ENCODE measurements at regions not wholly inside any gene's neighbourhood (a gene's known extent, or its start where the extent isn't known, plus 50 kb on each side); places are given as distances from the start of the nearest gene placed in this dataset.

DNA sequence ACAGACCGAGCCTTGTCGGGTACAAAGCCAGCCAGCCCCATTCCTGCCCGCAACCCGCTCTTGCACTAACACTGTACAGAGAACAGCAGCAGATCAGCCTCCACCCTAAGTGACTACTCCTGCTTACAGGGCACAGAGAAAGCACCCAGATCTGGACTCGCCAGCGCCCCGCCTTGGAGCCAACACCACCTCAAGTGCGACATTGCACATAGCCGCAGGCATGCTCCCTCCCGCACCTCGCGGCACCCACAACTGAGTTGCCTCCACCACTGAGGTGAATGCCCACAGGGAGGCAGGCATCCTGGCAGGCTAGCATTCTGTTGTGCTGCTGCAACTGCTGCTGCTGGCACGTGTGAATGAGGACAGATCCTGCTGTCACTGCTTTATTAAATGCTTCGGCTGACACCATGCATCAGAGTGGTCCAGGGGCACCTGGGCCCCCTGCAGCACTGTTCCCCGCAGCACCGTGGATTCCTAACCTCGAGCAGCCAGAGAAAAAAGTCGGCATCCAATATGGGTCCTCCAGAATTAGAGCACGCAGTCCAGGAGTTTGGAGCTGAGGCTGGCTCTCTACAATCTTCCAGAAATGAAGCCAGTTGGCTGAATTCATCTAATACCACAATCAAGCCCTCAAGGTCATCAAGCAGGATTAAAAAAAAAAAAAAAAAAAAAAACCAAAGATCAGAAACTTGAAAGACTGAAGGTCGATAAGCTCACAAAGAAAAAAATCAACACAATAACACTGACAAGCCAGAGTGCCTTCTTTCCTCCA is 352.9 kb downstream of the GASK1B start:
- no peak for TF ChIP-seq POLR2A (IDR thresholded peaks at IDR 0.05)
- no peak for TF ChIP-seq POLR2AphosphoS5 (IDR thresholded peaks at IDR 0.05)
- TF ChIP-seq CTCF (IDR thresholded peaks at IDR 0.05) = no peak
